Sciatic nerve (tissue), 2 donors: ENCODE measurements at regions not wholly inside any gene's neighbourhood (a gene's known extent, or its start where the extent isn't known, plus 50 kb on each side); places are given as distances from the start of the nearest gene placed in this dataset.
"Not testable (repeated sequence)": the region's sequence is repeated elsewhere in the genome, so short reads cannot be mapped to it uniquely, and the experiment has no call there.

Source experiments
- ATAC-seq: fragments of 200-7000 bp; cut with Tn5 transposase; one replicate; pipeline ENCODE4 v1.9.1; 2020; ENCODE audit warnings: mild to moderate bottlenecking, moderate library complexity
- DNase-seq: peaks from one replicate; pipeline ENCODE4 v3.0.0-alpha.2; 2020; ENCODE audit warnings: low spot score
- intact Hi-C: fragments of 100-400 bp; cut with DNase I; formaldehyde crosslinking; loops from one replicate; pipeline ENCODE4 v1.14.2; 2022
- donor health status: DM: no; HTN: no; CAD: no.
- donor health status: DM: no; HTN: no; CAD: no.

DNA sequence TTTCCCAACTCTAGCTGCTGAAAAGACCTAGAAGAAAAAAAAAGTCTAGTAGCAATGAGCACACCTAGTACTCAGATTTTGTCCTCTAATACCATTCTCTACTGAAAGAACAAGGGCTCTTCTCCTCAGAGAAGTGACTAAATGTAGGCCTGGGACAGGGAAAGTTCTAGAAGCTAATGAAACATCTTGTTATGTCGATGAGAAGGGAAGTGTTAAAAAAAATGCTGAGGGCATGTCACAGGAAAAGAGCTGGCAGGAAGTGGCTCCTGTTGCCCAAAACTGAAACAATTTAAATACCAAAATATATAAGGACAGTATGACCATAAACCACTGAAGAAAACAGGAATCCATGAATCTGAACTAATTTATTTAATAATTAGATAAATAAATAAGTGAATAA is 581.4 kb upstream of the TBL1XR1 start:
- DNase-seq: no peak
- no peak for ATAC-seq
- intact Hi-C loops: no loop called here

DNA sequence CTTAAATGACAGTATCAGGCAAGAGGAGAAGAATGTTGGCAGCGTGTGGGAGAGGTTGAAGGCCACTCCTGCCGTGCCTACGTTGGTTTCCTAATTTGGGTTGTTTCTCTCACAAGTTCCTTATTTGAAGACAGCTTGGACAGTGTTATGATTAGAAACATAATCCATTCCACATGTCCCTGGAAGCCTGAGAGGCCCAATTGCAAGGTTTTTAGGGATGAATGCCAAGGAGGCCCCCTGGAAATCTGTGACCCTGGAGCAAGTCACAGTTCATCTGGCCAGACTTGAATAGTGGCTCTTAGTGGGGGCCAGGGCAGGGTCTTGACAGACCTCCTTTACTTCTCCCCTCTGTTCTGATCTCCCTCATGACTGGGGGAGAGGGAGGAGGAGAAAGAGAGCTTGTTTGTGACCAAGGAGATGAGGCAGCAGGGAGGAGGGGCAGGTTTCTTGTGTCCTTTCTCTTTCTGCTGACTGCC is 584.4 kb upstream of the TBL1XR1 start:
- intact Hi-C loops: no loop called here
- ATAC-seq: peak; percentile 97

DNA sequence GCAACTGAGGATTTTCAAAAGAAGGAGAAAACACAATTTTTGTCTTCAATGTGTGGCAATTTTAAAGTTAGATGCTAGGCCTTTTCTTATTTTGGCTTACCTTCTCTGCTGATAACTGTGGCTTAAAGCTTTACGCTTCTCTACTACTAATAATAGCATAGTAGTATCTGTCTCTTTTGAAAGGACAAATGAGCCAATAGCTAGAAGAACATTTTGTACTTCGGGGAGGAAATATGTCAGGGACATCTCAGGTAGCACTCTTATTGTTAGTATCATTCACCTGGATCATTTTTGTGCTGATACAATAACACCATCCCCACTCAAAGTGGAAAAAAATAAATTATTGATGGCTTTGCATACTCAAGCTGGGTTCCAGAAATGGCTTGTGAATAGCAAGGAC is 586.1 kb upstream of the TBL1XR1 start:
- intact Hi-C loops: no loop called here
- DNase-seq (no peak), ATAC-seq (no peak)

More for the DNA sequence above, 584.4 kb upstream of the TBL1XR1 start:
- peak; percentile 74 for DNase-seq

DNA sequence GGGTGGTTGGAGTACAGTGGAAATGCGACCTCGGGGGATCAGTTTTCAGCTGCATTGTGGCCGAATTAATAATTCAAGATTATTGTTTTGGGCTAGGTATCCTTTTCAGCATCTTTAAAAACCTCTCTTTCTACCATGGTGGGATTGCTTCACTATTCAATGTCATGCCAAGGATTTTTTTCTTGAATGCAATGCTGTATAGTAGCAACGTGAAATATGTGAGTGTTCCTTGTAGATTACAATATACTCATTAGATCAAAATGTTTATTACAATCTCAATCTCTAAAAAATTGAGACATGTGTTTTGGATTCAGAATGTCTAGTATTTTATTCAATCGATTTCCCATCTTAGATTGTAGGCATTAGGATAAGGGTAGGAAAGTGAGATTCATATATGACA is 586.5 kb upstream of the TBL1XR1 start:
- ATAC-seq (no peak), DNase-seq (no peak)
- intact Hi-C loops: no loop called here

DNA sequence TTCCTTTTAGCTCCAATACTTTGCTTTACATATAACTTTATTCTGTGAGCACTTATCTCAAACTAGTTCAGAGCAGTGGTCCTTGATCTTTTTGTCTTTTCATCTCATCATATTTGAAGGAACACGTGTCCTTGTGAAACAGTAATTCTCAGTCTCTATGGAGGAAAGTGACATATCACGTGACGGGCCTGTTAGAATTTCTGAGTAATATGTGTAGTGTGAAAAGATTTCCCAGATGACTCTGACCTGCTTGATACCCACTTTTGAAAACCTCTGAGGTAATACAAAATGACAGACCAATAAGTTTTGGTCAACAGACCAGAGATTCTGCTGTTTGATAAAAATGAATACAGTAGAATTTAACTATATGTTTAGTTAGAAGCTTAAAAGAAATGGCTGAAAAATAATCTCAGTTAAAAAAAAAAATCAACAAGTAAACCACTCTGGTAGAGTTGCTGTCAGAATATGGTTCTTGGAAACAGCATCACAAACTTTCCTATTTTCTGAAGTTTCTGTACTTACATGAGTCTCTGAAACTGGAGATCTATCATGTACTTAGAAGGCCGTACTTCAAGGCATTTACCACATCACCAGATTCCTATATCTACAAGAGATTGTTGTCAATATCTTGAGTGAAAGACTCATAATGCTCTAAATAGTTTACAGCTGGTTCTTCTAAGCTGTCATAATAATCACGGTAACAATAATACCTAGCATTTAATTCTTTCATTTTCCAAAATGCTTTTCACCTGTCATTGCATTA is 590.2 kb upstream of the TBL1XR1 start:
- no peak for DNase-seq
- no peak for ATAC-seq
- intact Hi-C loops: no loop called here

DNA sequence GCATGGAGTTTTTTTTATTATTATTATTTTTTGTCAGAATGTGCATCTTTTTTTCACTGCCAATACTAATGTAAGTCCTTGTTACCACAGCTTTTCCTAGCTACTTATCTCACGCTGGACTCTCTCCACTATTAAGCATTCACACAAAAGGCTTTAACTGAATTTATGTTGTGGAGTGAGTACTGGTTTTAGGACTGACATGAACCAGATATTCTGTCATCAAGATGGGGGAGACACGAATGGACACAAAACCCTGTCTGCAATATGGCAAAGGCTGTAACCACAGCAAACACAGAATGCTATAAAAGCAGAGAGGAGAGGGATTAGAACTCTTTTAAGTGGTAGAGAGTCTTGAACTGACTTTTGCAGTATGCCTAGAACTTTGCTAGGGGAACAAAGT is 592.2 kb upstream of the TBL1XR1 start:
- ATAC-seq (no peak), DNase-seq (no peak)
- intact Hi-C loops: no loop called here

DNA sequence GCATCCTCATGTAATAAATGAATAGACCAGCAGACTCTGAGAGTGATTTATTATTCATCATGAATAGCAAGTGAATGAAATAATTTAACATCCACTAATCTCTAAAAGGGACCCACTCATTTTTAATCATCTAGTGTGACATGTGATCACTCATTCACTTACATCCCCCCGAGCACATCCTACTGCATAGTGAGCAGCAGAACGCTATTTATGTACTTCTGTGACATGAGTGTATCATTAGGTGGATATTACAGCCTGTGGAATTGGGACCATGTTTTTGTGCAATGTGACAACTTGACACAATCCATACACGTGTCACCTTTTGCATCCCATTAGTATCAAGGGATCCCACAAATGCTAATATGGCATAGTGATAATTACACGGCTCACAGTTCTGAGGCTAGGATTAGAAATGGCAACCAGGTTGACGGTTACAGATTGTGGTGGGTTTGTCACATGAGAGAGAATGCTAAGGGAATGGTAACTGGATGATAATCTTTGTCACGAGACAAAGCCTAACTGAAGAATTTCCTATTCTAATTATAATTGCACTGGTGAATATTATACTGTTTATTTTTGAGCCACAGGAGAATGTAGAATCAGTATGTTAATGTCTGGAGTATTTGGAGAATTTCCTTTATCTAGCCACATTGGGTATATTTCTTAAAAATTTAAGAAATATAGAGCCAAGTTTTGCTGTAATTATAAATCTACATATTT is 595.2 kb upstream of the TBL1XR1 start:
- intact Hi-C loops: no loop called here
- no peak for ATAC-seq

DNA sequence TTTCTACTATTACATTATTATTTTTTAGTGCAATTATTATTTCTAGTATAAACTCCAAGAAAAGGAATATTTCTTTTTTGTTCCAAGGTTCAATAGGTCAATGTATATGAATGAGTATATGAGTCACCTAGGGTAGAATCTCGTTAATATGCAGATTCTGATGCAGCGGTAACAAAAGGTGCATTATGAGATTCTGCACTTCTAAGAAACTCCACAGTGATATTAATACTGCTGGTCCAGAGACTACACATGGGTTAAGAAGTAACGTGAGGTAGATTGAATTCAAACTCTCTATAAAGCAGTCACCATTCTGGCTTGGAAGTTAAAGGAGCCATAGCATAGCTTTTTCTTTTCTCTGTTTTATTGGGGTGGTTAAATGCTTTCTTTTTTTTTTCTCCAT is 596.2 kb upstream of the TBL1XR1 start:
- DNase-seq: no peak
- intact Hi-C loops: no loop called here
- no peak for ATAC-seq

More for the DNA sequence above, 595.2 kb upstream of the TBL1XR1 start:
- no peak for DNase-seq

DNA sequence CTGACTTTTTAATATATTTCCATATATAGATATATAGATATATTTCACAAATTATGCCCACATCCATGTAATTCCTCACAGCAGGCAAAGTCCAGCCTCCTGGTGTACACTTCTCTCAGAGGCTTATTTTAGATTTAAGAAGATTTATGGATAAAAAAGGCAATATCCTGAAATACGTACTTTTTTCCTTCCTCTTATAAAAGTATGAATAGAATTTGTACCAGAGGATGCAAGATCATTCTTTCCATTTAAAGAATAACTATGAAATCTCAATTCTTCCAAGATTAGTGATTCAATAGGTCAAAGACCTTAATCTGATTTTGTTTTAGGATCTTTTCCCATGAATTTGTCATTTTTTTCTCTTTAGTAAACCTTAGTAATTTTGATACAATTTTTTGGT is 597.9 kb upstream of the TBL1XR1 start:
- ATAC-seq (no peak), DNase-seq (no peak)
- intact Hi-C loops: no loop called here

DNA sequence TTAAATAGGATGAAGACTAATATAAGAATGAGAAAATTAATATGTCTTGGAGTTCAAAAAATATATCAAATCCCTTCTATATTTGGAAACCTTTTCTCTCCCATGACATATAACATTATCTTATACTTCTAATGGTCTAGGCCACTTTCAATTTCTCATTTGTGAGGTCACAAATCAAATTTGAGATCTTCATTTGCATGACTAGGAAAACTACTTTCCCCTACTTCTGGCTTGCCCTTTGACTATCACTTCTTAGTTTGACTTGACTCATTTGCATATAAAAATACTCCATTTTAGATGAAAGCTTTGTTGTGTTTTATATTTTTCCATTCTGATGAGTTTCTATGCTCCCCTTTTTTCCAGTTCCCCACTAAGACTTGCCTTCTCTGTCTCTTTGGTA is 598.6 kb upstream of the TBL1XR1 start:
- ATAC-seq (no peak), DNase-seq (no peak)
- intact Hi-C loops: no loop called here

DNA sequence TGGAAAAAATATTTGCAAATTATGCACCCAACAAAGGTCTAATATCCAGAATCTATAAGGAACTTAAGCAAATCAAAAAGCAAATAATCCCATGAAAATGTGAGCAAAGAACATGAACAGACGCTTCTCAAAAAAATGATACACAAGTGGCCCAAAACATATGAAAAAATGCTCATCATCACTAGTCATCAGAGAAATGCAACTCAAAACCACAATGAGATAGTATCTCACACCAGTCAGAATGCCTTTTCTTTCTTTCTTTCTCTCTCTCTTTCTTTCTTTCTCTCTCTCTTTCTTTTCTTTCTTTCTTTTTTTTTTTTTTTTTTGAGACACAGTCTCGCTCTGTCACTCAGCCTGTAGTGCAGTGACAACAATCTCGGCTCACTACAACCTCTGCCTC is 602.9 kb upstream of the TBL1XR1 start:
- DNase-seq, intact Hi-C loops, ATAC-seq: not testable (repeated sequence)

DNA sequence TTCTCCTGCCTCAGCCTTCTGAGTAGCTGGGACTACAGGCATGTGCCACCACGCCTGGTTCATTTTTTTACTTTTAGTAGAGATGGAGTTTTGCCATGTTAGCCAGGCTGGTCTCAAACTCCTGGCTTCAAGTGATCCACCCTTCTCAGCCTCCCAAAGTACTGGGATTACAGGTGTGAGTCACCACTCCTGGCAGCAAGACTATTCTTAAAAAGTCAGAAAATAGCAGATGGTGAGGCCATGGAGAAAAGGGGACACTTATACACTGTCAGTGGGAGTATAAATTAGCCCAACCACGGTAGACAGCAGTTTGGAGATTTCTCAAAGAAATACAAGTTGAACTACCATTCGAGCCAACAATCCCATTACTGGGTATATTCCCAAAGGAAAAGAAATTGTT is 603.3 kb upstream of the TBL1XR1 start:
- ATAC-seq: no peak
- intact Hi-C loops: no loop called here

DNA sequence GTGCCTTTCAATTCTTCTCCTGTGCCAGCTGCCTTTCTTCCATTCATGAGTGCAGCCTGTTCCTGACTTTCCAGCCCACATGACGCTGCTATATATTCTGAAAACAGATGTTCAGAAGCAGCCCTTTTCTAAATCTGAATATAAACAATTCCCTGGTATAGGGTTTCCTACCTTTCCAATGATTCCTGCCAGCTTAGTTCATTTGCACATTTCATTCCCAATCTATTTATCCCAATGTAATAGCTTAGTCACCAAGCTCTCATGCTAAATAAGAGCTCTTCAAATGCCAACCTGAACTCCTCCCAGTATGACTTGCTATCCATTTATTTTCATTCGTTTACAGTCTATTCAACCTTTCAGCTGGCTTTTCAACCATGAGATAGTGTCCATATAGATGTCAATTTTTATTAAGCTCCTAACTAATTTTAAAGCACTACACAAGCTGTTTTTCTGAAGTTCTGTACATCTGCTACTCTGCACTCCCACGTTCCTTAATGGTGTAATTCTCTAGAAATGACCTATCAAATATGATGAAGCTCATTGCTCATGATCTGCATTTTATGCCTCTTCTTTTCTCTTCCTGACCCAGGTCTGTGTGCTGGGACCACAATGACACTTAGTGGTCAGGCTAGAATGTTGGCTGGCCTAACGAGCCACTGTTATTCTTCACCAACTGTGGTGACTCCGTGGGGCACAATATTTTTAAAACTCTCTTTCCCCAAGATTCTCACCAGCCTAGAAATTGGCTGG is 605.0 kb upstream of the TBL1XR1 start:
- no peak for DNase-seq
- peak; percentile 46 for ATAC-seq
- intact Hi-C loops: no loop called here

More for the DNA sequence above, 603.3 kb upstream of the TBL1XR1 start:
- DNase-seq: no peak

DNA sequence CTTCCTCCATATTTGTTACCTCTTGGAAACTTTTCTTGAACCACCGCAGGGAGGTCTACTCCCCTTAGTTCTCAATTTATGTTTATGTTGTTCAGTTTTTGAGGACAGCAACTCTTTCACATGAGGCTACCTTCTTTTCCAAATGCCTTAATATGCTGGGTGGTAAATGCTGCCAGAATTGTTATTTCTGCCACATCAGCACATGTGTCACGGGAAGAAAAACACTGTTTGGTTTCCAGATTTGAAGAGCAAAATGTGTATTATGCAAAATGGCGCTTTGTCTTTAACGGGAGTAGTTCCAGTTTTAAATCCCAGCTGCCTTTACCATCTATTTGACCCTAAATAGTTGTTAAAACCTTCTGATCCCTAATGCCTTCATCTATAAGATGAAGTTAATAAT is 606.2 kb upstream of the TBL1XR1 start:
- DNase-seq (no peak), ATAC-seq (no peak)
- intact Hi-C loops: no loop called here

DNA sequence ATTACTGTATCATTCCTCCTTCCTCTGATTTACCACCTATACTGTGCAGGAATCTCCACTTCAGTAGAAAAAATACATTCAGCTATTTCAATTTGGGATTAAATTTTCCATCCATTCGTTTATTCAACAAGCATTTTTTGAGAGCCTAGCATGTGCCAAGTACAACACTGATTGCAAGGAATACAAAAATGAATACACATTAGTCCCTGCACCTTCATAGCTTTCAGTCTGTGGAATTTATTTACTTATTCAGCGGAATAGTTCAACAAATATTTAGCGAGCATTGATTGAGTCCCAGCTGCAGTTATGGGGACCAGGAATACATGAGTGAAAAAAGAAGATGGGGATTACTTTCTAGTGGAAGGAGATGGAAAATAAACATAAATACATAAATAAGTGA is 606.8 kb upstream of the TBL1XR1 start:
- ATAC-seq: no peak
- DNase-seq: no peak
- intact Hi-C loops: no loop called here

DNA sequence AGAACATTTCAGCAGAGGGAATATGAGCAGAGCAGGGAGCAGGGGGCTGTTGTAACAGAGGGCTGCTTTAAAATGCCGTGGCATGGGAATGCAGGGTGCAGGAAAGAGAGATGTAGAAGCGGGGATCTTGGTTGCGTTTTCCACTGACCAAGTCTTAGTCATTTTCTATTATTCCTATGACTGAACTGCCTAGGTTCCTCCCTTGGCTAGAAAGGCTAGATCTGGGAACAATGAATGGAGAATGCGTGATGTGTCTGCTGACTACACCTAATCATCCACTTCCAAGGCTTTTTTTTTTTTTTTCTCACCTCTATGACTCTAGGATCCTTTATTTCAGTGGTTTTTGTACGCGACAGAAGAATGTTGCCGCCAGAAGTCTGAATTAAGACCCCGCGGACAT is 607.4 kb upstream of the TBL1XR1 start:
- no peak for ATAC-seq
- no peak for DNase-seq
- intact Hi-C loops: no loop called here

DNA sequence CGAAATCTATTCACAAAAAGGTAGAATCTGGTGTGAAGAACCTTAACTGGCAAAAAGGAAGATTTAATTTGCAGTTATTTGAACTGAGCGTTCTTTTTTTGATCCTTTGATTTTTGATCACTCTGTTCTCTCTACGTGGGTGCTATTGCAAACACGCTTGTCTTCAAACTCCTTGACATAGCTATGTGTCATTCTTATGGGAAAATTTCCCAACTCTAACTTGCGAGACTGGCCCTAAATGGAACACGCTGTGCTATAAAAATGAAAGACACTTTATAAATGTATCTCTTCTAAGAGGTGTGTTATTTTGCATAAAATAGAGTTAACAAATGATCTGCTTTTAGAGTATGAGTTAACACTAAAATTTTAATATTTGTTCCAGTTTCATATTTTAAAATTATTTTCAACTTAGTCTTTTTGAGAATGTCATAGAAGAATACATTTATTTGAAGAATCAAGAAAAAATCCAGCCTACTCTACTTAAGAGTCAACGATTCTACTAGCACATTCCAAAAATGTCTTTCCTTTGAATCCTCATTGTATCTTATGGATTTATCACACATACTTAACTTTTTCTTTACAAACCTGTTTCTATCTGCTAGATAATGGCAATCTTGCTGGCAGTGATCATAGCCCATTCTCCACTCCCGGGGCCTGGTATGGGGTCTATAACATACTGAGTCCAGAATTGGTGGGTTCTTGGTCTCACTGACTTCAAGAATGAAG is 610.0 kb upstream of the TBL1XR1 start:
- no peak for DNase-seq
- intact Hi-C loops: no loop called here
- ATAC-seq: no peak

DNA sequence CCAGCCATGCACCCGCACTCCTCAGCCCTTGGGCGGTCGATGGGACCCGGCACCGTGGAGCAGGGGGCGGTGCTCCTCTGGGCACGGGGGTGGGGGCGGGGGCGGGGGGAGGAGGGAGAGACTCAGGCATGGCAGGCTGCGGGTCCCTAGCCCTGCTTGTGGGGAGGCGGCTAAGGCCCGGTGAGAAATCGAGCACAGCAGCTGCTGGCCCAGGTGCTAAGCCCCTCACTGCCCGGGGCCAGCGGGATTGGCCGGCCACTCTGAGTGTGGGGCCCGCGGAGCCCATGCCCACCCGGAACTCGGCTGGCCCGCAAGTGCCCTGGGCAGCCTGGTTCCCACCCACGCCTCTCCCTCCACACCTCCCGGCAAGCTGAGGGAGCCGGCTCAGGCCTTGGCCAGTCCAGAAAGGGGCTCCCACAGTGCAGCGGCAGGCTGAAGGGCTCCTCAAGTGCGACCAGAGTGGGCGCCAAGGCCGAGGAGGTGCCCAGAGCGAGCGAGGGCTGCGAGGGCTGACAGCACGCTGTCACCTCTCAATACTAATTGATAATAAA is 611.7 kb upstream of the TBL1XR1 start:
- DNase-seq, ATAC-seq, intact Hi-C loops: not testable (repeated sequence)

DNA sequence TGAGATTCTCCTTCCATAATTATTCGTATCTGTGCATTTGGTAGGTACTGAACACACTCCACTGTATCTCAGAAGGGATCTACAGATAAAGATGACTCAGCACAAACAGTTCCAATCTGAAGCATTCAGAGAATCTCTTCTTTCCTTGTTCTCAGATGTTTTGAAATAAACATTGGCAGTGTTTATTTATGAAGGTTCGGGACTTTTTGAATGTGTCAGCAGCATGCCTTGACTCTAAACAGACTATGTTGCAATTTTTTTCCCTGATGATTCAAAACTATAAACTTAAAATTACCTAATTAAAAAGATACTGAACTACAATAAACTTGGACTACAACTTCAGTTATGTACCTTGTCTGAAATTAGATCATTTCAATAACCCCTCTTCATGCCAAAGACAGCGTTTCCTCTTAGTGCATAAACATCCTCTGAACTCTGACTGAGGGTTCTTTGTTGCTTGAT is 612.9 kb upstream of the TBL1XR1 start:
- intact Hi-C loops: no loop called here
- DNase-seq: no peak
- peak; percentile 88 for ATAC-seq
